HCT116 (cell line): ENCODE measurements at regions not wholly inside any gene's neighbourhood (a gene's known extent, or its start where the extent isn't known, plus 50 kb on each side); places are given as distances from the start of the nearest gene placed in this dataset.

ENCODE experiments used
- ATAC-seq: fragments of 200-7000 bp; cut with Tn5 transposase; 2 replicates; pipeline ENCODE4 v1.9.1; 2020; ENCODE audit warnings: mild to moderate bottlenecking, moderate library complexity
- BruUV-seq: library from RNA; stranded (reverse); fragments of 400-500 nt; replicated peaks from 2 replicates; lab custom pipeline; 2021; lab: Mats Ljungman, UMichigan
- CTCF ChIA-PET: fragments of 300-600 bp; sonication (Branson Sonifier 250); formaldehyde crosslinking; loops from one replicate; lab custom pipeline; 2021; ENCODE audit warnings: antibody characterized with exemption; lab: Charles Lee
- POLR2A ChIA-PET: fragments of 300-600, 350-600 bp; sonication (Branson Sonifier 250); formaldehyde crosslinking; loops from one replicate; lab custom pipeline; 2021; ENCODE audit warnings: antibody characterized with exemption; lab: Charles Lee
- RAD21 ChIA-PET, 2 experiments: fragments of 300-600 bp; sonication (Branson Sonifier 250); formaldehyde crosslinking; loops; one replicate each; lab custom pipeline; 2023; ENCODE audit warnings: low total read pairs in 2 of 2; ENCODE audit not compliant: uncharacterized antibody in 2 of 2, unreplicated experiment in 2 of 2, low non-redundant PET in 1 of 2; lab: Charles Lee
- DNase-seq: peaks from one replicate; pipeline ENCODE4 v3.0.0-alpha.2; 2010; ENCODE audit warnings: low read depth, low spot score
- H2AFZ ChIP-seq: fragments of 200-600 bp; shearing (Covaris generic), sonication (generic); 2 replicates; pipeline ENCODE4 v1.6.1; 2017; ENCODE audit warnings: low read depth, mixed run types, mixed read lengths, antibody characterized with exemption, low read length; ENCODE audit not compliant: poor library complexity, severe bottlenecking
- H3K27ac ChIP-seq: 2 replicates; pipeline ENCODE4 v1.5.1; 2012; ENCODE audit warnings: low read depth, low read length
- H3K27me3 ChIP-seq: fragments of 200-600 bp; sonication (generic); 2 replicates; pipeline ENCODE4 v1.6.1; 2016; ENCODE audit warnings: mixed run types, low read length, mixed read lengths; ENCODE audit not compliant: insufficient read depth
- H3K36me3 ChIP-seq, 2 experiments: fragments of 200-500 bp in 1 of 2; fragments of 200-600 bp in 1 of 2; sonication (Bioruptor generic) in 1 of 2; sonication (generic) in 1 of 2; 2 replicates each; pipeline versions ENCODE4 v1.5.1 to v1.6.1; 2014 to 2016; ENCODE audit warnings: low read length in 2 of 2, inconsistent platforms in 1 of 2, mixed read lengths in 1 of 2, mixed run types in 1 of 2; ENCODE audit not compliant: insufficient read depth in 2 of 2, control insufficient read depth in 1 of 2
- H3K4me1 ChIP-seq, 2 experiments: fragments of 200-600 bp in 1 of 2; sonication (generic) in 1 of 2; 2 replicates each; pipeline versions ENCODE4 v1.5.1 to v1.6.1; 2012 to 2017; ENCODE audit warnings: low read length in 2 of 2, inconsistent platforms in 1 of 2, mild to moderate bottlenecking in 1 of 2, mixed read lengths in 1 of 2, mixed run types in 1 of 2, moderate library complexity in 1 of 2; ENCODE audit not compliant: insufficient read depth in 2 of 2, control insufficient read depth in 1 of 2
- H3K4me2 ChIP-seq: fragments of 200-600 bp; sonication (generic); 2 replicates; pipeline ENCODE4 v1.6.1; 2017; ENCODE audit warnings: mixed run types, low read length, mixed read lengths
- H3K4me3 ChIP-seq, 2 experiments: fragments of 200-600 bp in 1 of 2; sonication (generic) in 1 of 2; replicated peaks in 1 of 2; 2 replicates each; pipeline ENCODE4 v1.5.1; 2011 to 2016; ENCODE audit warnings: low read length in 2 of 2, control low read depth in 1 of 2, low read depth in 1 of 2, mild to moderate bottlenecking in 1 of 2, mixed read lengths in 1 of 2, mixed run types in 1 of 2
- H3K79me2 ChIP-seq: fragments of 200-600 bp; sonication (generic); 2 replicates; pipeline ENCODE4 v1.6.1; 2017; ENCODE audit warnings: mild to moderate bottlenecking, mixed run types, low read length, moderate library complexity, mixed read lengths; ENCODE audit not compliant: insufficient read depth
- H3K9ac ChIP-seq: fragments of 200-600 bp; sonication (generic); 2 replicates; pipeline ENCODE4 v1.6.1; 2016; ENCODE audit warnings: low read length, mixed read lengths
- H3K9me2 ChIP-seq: fragments of 200-600 bp; sonication (generic), shearing (Covaris generic); 2 replicates; pipeline ENCODE4 v1.6.1; 2017; ENCODE audit warnings: mixed run types, mild to moderate bottlenecking, moderate library complexity; ENCODE audit not compliant: insufficient read depth
- H3K9me3 ChIP-seq, 2 experiments: fragments of 200-500 bp in 1 of 2; fragments of 200-600 bp in 1 of 2; sonication (Bioruptor generic) in 1 of 2; sonication (generic) in 1 of 2; 2 replicates each; pipeline ENCODE4 v1.6.1; 2014 to 2017; ENCODE audit warnings: low read length in 2 of 2, mixed read lengths in 2 of 2, inconsistent platforms in 1 of 2, low read depth in 1 of 2, mild to moderate bottlenecking in 1 of 2, mixed run types in 1 of 2, moderate library complexity in 1 of 2; ENCODE audit not compliant: control insufficient read depth in 1 of 2, insufficient read depth in 1 of 2
- H4K20me1 ChIP-seq: fragments of 200-600 bp; sonication (generic), shearing (Covaris generic); 2 replicates; pipeline ENCODE4 v1.6.1; 2017; ENCODE audit warnings: mixed run types, mild to moderate bottlenecking, moderate library complexity; ENCODE audit not compliant: insufficient read depth
- CBX3 ChIP-seq: IDR thresholded peaks from 2 replicates; pipeline ENCODE4 v1.6.1; 2012; ENCODE audit warnings: low read depth
- CEBPB ChIP-seq: IDR thresholded peaks from 2 replicates; pipeline ENCODE4 v1.6.1; 2012; ENCODE audit warnings: low read depth
- EGR1 ChIP-seq: IDR thresholded peaks from 2 replicates; pipeline ENCODE4 v1.6.1; 2012; ENCODE audit warnings: low read depth
- ELF1 ChIP-seq: IDR thresholded peaks from 2 replicates; pipeline ENCODE4 v1.6.1; 2012; ENCODE audit warnings: low read depth, borderline replicate concordance
- EZH2phosphoT487 ChIP-seq: fragments of 200-600 bp; IDR thresholded peaks from 2 replicates; pipeline ENCODE4 v1.6.1; 2018; ENCODE audit warnings: antibody characterized with exemption, borderline replicate concordance
- JUND ChIP-seq: IDR thresholded peaks from 2 replicates; pipeline ENCODE4 v1.6.1; 2012
- POLR2A ChIP-seq: IDR thresholded peaks from 2 replicates; pipeline ENCODE4 v1.7.0; 2011; ENCODE audit warnings: borderline replicate concordance; ENCODE audit not compliant: insufficient read depth, insufficient read length; ENCODE audit errors: extremely low read depth
- POLR2AphosphoS5 ChIP-seq: IDR thresholded peaks from 2 replicates; pipeline ENCODE4 v1.6.1; 2011; ENCODE audit warnings: mild to moderate bottlenecking, low read depth, low read length, moderate library complexity
- RAD21 ChIP-seq: IDR thresholded peaks from 2 replicates; pipeline ENCODE4 v1.6.1; 2012; ENCODE audit warnings: low read depth, mild to moderate bottlenecking
- SRF ChIP-seq: IDR thresholded peaks from 2 replicates; pipeline ENCODE4 v1.6.1; 2012; ENCODE audit warnings: low read depth
- ZBTB33 ChIP-seq: IDR thresholded peaks from 2 replicates; pipeline ENCODE4 v1.6.1; 2011; ENCODE audit warnings: mild to moderate bottlenecking, low read length, moderate library complexity; ENCODE audit not compliant: insufficient replicate concordance; ENCODE audit errors: extremely low read depth
- ZFX ChIP-seq: fragments of 450-650 bp; IDR thresholded peaks from 2 replicates; pipeline ENCODE4 v1.6.1; 2017
- ZNF274 ChIP-seq: fragments of 200-500 bp; sonication (Bioruptor generic); IDR thresholded peaks from 2 replicates; pipeline ENCODE4 v1.6.1; 2014; ENCODE audit warnings: mild to moderate bottlenecking, low read depth, low read length, inconsistent platforms
- intact Hi-C: fragments of 100-400 bp; cut with micrococcal nuclease; formaldehyde crosslinking; loops from 2 replicates; pipeline ENCODE4 v1.10.0; 2022
- TF ChIP-seq, protein P1 (sequence below), 3 experiments: fragments of 200-600 bp in 1 of 3; sonication (generic) in 1 of 3; IDR thresholded peaks in 2 of 3; conservative IDR thresholded peaks in 1 of 3; 2 replicates each; pipeline ENCODE4 v1.5.1; 2012 to 2017; ENCODE audit warnings: low read depth in 2 of 3, low read length in 2 of 3, antibody characterized with exemption in 1 of 3, borderline replicate concordance in 1 of 3, control low read depth in 1 of 3, mild to moderate bottlenecking in 1 of 3, mixed read lengths in 1 of 3, mixed run types in 1 of 3, moderate library complexity in 1 of 3; ENCODE audit not compliant: insufficient read depth in 1 of 3
- TF ChIP-seq, protein P2 (sequence below): IDR thresholded peaks from 2 replicates; pipeline ENCODE4 v1.6.1; 2012; ENCODE audit warnings: low read depth
- TF ChIP-seq, protein P3 (sequence below): IDR thresholded peaks from 2 replicates; pipeline ENCODE4 v1.6.1; 2012

DNA sequence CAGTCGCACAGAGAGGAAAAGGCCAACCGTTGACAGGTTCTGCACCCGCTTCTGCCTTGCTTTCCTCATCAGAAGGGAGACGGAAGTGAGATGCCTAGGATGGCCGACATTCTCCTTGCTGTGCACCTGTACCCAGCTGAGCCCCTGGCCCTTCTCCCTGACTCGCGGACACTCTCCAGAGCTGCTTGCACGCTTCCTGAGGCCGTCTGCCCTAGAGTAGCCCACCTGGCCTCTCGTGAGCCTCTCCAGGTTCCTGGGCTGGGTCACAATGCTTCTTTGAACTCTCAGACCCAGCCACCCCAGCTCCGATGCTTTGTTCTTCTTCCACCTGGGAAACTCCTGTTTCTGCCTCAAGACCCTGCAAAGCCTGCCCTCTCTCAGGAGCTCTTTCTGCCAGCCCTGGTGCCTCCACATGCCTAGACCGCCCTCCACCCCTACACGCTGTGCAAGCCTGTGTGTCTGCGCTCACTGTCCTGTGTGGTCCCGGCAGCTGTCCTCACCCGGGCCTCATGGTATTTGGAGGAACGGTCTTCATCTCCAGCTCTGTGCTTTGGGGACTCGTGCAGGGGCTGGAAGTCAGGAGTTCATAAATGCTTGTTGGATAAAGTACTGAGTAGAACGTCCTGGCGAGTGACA, 345.4 kb upstream of the SALL3 start:
- ATAC-seq = no peak
- Histone ChIP-seq H3K79me2 (no peaks in the 10 kb centered on the region), H3K4me1 (no peaks in the 10 kb centered on the region), H3K4me2 (no peak overlapping the region), H3K9me2 (no peaks in the 10 kb centered on the region), H2AFZ (no peak overlapping the region), H3K27me3 (no peaks in the 10 kb centered on the region), H3K9me3 (peaks cover 6 to 17% of the 10 kb centered on the region in 2 experiments; a peak in 2 of 4 replicates), H3K9ac (no peak overlapping the region), H4K20me1 (no peaks in the 10 kb centered on the region), H3K4me3 (no peak overlapping the region), H3K36me3 (no peaks in the 10 kb centered on the region), H3K27ac (no peak overlapping the region)
- BruUV-seq = no TSS peak
- intact Hi-C loops = no loop called here
- no peak for DNase-seq
- ChIA-PET CTCF (no interaction called here), RAD21 (no interaction called here), POLR2A (no interaction called here)
- TF ChIP-seq JUND = no peak
- no peak for TF ChIP-seq POLR2AphosphoS5
- no peak for TF ChIP-seq EZH2phosphoT487
- TF ChIP-seq ZFX = no peak
- TF ChIP-seq CBX3 = no peak
- no peak for TF ChIP-seq ELF1
- no peak for TF ChIP-seq ZNF274
- TF ChIP-seq, protein P1, sequence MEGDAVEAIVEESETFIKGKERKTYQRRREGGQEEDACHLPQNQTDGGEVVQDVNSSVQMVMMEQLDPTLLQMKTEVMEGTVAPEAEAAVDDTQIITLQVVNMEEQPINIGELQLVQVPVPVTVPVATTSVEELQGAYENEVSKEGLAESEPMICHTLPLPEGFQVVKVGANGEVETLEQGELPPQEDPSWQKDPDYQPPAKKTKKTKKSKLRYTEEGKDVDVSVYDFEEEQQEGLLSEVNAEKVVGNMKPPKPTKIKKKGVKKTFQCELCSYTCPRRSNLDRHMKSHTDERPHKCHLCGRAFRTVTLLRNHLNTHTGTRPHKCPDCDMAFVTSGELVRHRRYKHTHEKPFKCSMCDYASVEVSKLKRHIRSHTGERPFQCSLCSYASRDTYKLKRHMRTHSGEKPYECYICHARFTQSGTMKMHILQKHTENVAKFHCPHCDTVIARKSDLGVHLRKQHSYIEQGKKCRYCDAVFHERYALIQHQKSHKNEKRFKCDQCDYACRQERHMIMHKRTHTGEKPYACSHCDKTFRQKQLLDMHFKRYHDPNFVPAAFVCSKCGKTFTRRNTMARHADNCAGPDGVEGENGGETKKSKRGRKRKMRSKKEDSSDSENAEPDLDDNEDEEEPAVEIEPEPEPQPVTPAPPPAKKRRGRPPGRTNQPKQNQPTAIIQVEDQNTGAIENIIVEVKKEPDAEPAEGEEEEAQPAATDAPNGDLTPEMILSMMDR (IDR thresholded peaks at IDR 0.05 in 2 of 3, conservative IDR thresholded peaks at IDR 0.05 in 1 of 3; ENCODE audit: borderline replicate concordance in 1 of 3, insufficient read depth in 1 of 3, low read depth in 2 of 3, low read length in 2 of 3) = no peak
- no peak for TF ChIP-seq POLR2A
- TF ChIP-seq EGR1 = no peak
- TF ChIP-seq, protein P2, sequence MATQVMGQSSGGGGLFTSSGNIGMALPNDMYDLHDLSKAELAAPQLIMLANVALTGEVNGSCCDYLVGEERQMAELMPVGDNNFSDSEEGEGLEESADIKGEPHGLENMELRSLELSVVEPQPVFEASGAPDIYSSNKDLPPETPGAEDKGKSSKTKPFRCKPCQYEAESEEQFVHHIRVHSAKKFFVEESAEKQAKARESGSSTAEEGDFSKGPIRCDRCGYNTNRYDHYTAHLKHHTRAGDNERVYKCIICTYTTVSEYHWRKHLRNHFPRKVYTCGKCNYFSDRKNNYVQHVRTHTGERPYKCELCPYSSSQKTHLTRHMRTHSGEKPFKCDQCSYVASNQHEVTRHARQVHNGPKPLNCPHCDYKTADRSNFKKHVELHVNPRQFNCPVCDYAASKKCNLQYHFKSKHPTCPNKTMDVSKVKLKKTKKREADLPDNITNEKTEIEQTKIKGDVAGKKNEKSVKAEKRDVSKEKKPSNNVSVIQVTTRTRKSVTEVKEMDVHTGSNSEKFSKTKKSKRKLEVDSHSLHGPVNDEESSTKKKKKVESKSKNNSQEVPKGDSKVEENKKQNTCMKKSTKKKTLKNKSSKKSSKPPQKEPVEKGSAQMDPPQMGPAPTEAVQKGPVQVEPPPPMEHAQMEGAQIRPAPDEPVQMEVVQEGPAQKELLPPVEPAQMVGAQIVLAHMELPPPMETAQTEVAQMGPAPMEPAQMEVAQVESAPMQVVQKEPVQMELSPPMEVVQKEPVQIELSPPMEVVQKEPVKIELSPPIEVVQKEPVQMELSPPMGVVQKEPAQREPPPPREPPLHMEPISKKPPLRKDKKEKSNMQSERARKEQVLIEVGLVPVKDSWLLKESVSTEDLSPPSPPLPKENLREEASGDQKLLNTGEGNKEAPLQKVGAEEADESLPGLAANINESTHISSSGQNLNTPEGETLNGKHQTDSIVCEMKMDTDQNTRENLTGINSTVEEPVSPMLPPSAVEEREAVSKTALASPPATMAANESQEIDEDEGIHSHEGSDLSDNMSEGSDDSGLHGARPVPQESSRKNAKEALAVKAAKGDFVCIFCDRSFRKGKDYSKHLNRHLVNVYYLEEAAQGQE = no peak
- TF ChIP-seq CEBPB = no peak
- no peak for TF ChIP-seq ZBTB33
- TF ChIP-seq SRF = no peak
- TF ChIP-seq, protein P3, sequence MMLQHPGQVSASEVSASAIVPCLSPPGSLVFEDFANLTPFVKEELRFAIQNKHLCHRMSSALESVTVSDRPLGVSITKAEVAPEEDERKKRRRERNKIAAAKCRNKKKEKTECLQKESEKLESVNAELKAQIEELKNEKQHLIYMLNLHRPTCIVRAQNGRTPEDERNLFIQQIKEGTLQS = no peak
- no peak for TF ChIP-seq RAD21
